Hepatocyte (in vitro differentiated cells): ENCODE measurements at regions not wholly inside any gene's neighbourhood (a gene's known extent, or its start where the extent isn't known, plus 50 kb on each side); places are given as distances from the start of the nearest gene placed in this dataset.

Experiments
- DNase-seq: peaks from one replicate; pipeline ENCODE4 v3.0.0-alpha.2; 2016; ENCODE audit warnings: low spot score
- H2AFZ ChIP-seq: fragments of 200-600 bp; sonication (generic); 2 replicates; pipeline ENCODE4 v1.6.0; 2016; ENCODE audit warnings: antibody characterized with exemption, mild to moderate bottlenecking
- H3K27ac ChIP-seq: fragments of 200-600 bp; sonication (generic); 2 replicates; pipeline ENCODE4 v1.5.1; 2016; ENCODE audit warnings: mild to moderate bottlenecking
- H3K27me3 ChIP-seq: fragments of 200-600 bp; sonication (generic); 2 replicates; pipeline ENCODE4 v1.6.1; 2016
- H3K36me3 ChIP-seq: fragments of 200-600 bp; sonication (generic); replicated peaks from 2 replicates; pipeline ENCODE4 v1.5.1; 2016; ENCODE audit warnings: low read depth; ENCODE audit not compliant: insufficient read depth
- H3K4me1 ChIP-seq: fragments of 200-600 bp; sonication (generic); 2 replicates; pipeline ENCODE4 v1.5.1; 2016; ENCODE audit warnings: mild to moderate bottlenecking, moderate library complexity; ENCODE audit not compliant: insufficient read depth
- H3K4me2 ChIP-seq: fragments of 200-600 bp; sonication (generic); 2 replicates; pipeline ENCODE4 v1.6.0; 2016
- H3K4me3 ChIP-seq: fragments of 200-600 bp; sonication (generic); 2 replicates; pipeline ENCODE4 v1.5.1; 2016; ENCODE audit warnings: mild to moderate bottlenecking
- H3K79me2 ChIP-seq: fragments of 200-600 bp; sonication (generic); 2 replicates; pipeline ENCODE4 v1.6.0; 2017; ENCODE audit warnings: mild to moderate bottlenecking
- H3K9me2 ChIP-seq: fragments of 200-600 bp; sonication (generic); replicated peaks from 2 replicates; pipeline ENCODE4 v1.6.0; 2017; ENCODE audit warnings: mild to moderate bottlenecking; ENCODE audit not compliant: insufficient read depth
- H3K9me3 ChIP-seq: fragments of 200-600 bp; sonication (generic); 2 replicates; pipeline ENCODE4 v1.5.1; 2016; ENCODE audit warnings: low read depth, mild to moderate bottlenecking
- H4K20me1 ChIP-seq: fragments of 200-600 bp; sonication (generic); 2 replicates; pipeline ENCODE4 v1.6.0; 2016; ENCODE audit warnings: mild to moderate bottlenecking; ENCODE audit not compliant: insufficient read depth, poor library complexity, severe bottlenecking
- CTCF ChIP-seq: fragments of 200-600 bp; sonication (generic); IDR thresholded peaks from 2 replicates; pipeline ENCODE4 v1.5.1; 2016; ENCODE audit warnings: antibody characterized with exemption, mild to moderate bottlenecking; ENCODE audit not compliant: poor library complexity
- EZH2 ChIP-seq: fragments of 200-600 bp; sonication (generic); IDR thresholded peaks from 2 replicates; pipeline ENCODE4 v1.6.1; 2016; ENCODE audit warnings: antibody characterized with exemption, mild to moderate bottlenecking, borderline replicate concordance
- EZH2phosphoT487 ChIP-seq: fragments of 200-600 bp; sonication (generic); IDR thresholded peaks from one replicate; pipeline ENCODE4 v1.6.1; 2018; ENCODE audit warnings: antibody characterized with exemption, mild to moderate bottlenecking, low read depth, moderate library complexity; ENCODE audit not compliant: unreplicated experiment, severe bottlenecking
- WGBS: methylation state at CpG from one replicate; pipeline ENCODE4 v1.1.6; 2016; ENCODE audit warnings: low lambda C conversion rate; ENCODE audit errors: missing lambda C conversion rate; 5-methylcytosine and 5-hydroxymethylcytosine counted together

- H3K4me3 ChIP-seq = no peak overlapping the region
- H3K27ac ChIP-seq = no peak overlapping the region
- no peak overlapping the region for H3K4me2 ChIP-seq
- no peak overlapping the region for H2AFZ ChIP-seq
- no peaks in the 10 kb centered on the region for H3K27me3 ChIP-seq
- H4K20me1 ChIP-seq = no peaks in the 10 kb centered on the region
- no peaks in the 10 kb centered on the region for H3K9me2 ChIP-seq
- no peak for DNase-seq
- no peaks in the 10 kb centered on the region for H3K36me3 ChIP-seq
- H3K79me2 ChIP-seq = no peaks in the 10 kb centered on the region
- TF ChIP-seq EZH2phosphoT487 (no peak), EZH2 (no peak), CTCF (no peak)
- H3K4me1 ChIP-seq = no peaks in the 10 kb centered on the region
- H3K9me3 ChIP-seq = no peaks in the 10 kb centered on the region
- WGBS = 80% methylated on average over 1 of the region's 1 CpG
These were observed 180.6 kb downstream of the FSIP2 start for GRCh38 chr2:185919155-185919554.

DNA sequence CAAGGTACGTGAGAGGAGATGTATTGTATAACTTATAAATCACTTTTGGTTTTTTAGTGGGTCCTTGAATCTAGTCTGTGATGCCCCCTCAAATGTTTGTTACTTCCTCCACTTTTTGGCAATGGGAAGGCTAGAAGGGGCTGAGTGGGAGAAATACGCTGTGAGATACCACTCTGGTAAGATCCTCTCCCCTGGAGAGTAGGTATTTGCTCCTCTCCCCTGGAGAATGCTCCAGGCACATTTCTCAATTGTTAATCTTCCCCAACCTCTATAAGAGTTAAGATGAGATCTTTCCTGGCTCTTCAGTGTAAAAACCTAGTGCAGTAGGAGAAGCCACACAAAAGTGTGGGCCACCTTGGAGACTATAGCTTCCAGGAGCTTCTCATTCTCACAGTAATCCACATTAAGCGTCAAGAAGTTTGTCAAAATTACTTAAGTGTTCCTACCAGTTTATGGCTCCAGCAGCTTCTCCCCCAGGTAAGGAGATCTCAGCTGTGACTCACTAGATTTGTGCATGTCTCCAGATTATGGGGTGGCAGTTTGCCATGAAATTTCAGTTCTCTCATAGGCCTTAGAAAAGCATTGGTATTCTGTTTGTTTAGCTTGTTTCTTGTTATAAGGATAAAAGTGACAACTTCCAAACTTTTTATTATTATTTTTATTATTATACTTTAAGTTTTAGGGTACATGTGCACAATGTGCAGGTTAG lies 182.6 kb downstream of the FSIP2 start:
- DNase-seq = no peak
- Histone ChIP-seq H3K4me2 (no peak overlapping the region), H4K20me1 (no peaks in the 10 kb centered on the region), H3K4me3 (no peak overlapping the region), H3K4me1 (no peaks in the 10 kb centered on the region), H3K27me3 (no peaks in the 10 kb centered on the region), H3K9me2 (no peaks in the 10 kb centered on the region), H2AFZ (no peak overlapping the region), H3K27ac (no peak overlapping the region), H3K79me2 (no peaks in the 10 kb centered on the region), H3K9me3 (no peaks in the 10 kb centered on the region), H3K36me3 (no peaks in the 10 kb centered on the region)
- WGBS = 90% methylated on average over 3 of the region's 3 CpGs
- no peak for TF ChIP-seq CTCF
- TF ChIP-seq EZH2phosphoT487 = no peak
- no peak for TF ChIP-seq EZH2

DNA sequence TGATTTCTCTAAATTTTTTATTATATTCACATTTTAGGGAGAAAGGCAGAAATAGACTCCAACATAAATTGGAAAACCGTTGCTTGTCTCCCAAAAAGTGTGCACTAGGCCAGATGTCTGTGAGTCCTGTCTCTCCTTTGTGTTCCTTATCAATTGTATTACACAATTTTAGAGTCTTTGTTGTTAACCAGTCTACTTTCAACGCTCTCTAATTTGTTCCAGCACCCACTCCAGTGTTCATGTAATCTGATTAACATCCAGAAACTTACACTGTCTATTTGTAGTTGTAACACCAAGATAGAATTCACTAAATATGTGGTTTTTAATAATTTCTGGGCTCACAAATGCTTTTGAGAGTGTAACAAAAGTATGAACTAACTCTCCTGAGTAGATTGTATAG lies 195.6 kb downstream of the FSIP2 start:
- DNase-seq = no peak
- no peak overlapping the region for H2AFZ ChIP-seq
- TF ChIP-seq EZH2phosphoT487 = no peak
- TF ChIP-seq CTCF = no peak
- TF ChIP-seq EZH2 = no peak
- no peaks in the 10 kb centered on the region for H3K9me3 ChIP-seq
- no peaks in the 10 kb centered on the region for H3K36me3 ChIP-seq
- H4K20me1 ChIP-seq = no peaks in the 10 kb centered on the region
- H3K79me2 ChIP-seq = no peaks in the 10 kb centered on the region
- H3K27ac ChIP-seq = no peak overlapping the region
- no peaks in the 10 kb centered on the region for H3K9me2 ChIP-seq
- WGBS = 78% methylated on average over 2 of the region's 2 CpGs
- H3K4me3 ChIP-seq = no peak overlapping the region
- H3K27me3 ChIP-seq = no peaks in the 10 kb centered on the region
- H3K4me2 ChIP-seq = no peak overlapping the region
- H3K4me1 ChIP-seq = no peaks in the 10 kb centered on the region

- no peak for TF ChIP-seq CTCF
- TF ChIP-seq EZH2 = no peak
- no peak for TF ChIP-seq EZH2phosphoT487
- DNase-seq = no peak
- H4K20me1 ChIP-seq = no peaks in the 10 kb centered on the region
- H3K79me2 ChIP-seq = no peaks in the 10 kb centered on the region
- H3K36me3 ChIP-seq = no peaks in the 10 kb centered on the region
- peaks cover 4% of the 10 kb centered on the region for H3K9me3 ChIP-seq
- no peak overlapping the region for H2AFZ ChIP-seq
- no peak overlapping the region for H3K4me3 ChIP-seq
- H3K9me2 ChIP-seq = no peaks in the 10 kb centered on the region
- H3K27me3 ChIP-seq = no peaks in the 10 kb centered on the region
- no peaks in the 10 kb centered on the region for H3K4me1 ChIP-seq
- no peak overlapping the region for H3K27ac ChIP-seq
- no peak overlapping the region for H3K4me2 ChIP-seq
These were observed 201.3 kb downstream of the FSIP2 start for GRCh38 chr2:185939858-185940257.
